K562 (cell line): ENCODE measurements at regions not wholly inside any gene's neighbourhood (a gene's known extent, or its start where the extent isn't known, plus 50 kb on each side); places are given as distances from the start of the nearest gene placed in this dataset.

Source experiments
- ATAC-seq: fragments of 200-7000 bp; cut with Tn5 transposase; 3 replicates; pipeline ENCODE4 v1.9.1; 2020; ENCODE audit warnings: moderate library complexity
- BruUV-seq: library from RNA; stranded (reverse); fragments of 400-500 nt; replicated peaks from 2 replicates; lab custom pipeline; 2021; lab: Mats Ljungman, UMichigan
- CTCF ChIA-PET: fragments of 300-600 bp; formaldehyde crosslinking; extraction: SDS; loops from one replicate; lab custom pipeline; 2021; ENCODE audit warnings: low intra/inter-chr PET ratio; lab: Yijun Ruan, JAX
- POLR2A ChIA-PET: fragments of 300-600, 350-650 bp; sonication (Branson Sonifier 250); formaldehyde crosslinking; extraction: SDS; loops from one replicate; lab custom pipeline; 2021; ENCODE audit warnings: antibody characterized with exemption, inconsistent platforms; lab: Yijun Ruan, JAX
- DNase-seq, 4 experiments: peaks; one replicate each; pipeline versions ENCODE4 v3.0.0 to v3.0.0-alpha.2; 2011 to 2018; ENCODE audit warnings: low spot score in 3 of 4, mixed read lengths in 3 of 4; ENCODE audit errors: extremely low read depth in 1 of 4
- FAIRE-seq: peaks from 2 replicates; lab custom pipeline; 2011; peaks lifted over from hg19 to GRCh38; lab: Jason Lieb, UNC
- H2AFZ ChIP-seq: 2 replicates; pipeline ENCODE4 v1.6.0; 2011; ENCODE audit warnings: low read depth, low read length, control low read depth, inconsistent platforms
- H3K27ac ChIP-seq: fragments of 200-600 bp; 3 replicates; pipeline ENCODE4 v1.8.0; 2011; ENCODE audit warnings: low read depth, mild to moderate bottlenecking, control low read depth, inconsistent platforms, low read length, moderate library complexity, mixed read lengths; ENCODE audit errors: extremely low read depth
- H3K27me3 ChIP-seq, 2 experiments: fragments of 300-600 bp in 1 of 2; 2 replicates in 1 of 2; 3 replicates in 1 of 2; pipeline versions ENCODE4 v1.6.0 to v1.8.0; 2011; ENCODE audit warnings: inconsistent platforms in 2 of 2, low read length in 2 of 2, mild to moderate bottlenecking in 1 of 2, mixed read lengths in 1 of 2, moderate library complexity in 1 of 2; ENCODE audit not compliant: control insufficient read depth in 2 of 2, insufficient read depth in 2 of 2
- H3K36me3 ChIP-seq: fragments of 300-600 bp; 3 replicates; pipeline ENCODE4 v1.8.0; 2011; ENCODE audit warnings: mild to moderate bottlenecking, low read length, inconsistent platforms; ENCODE audit not compliant: control insufficient read depth, insufficient read depth
- H3K4me1 ChIP-seq, 2 experiments: fragments of 200-600 bp in 1 of 2; replicated peaks in 1 of 2; 2 replicates in 1 of 2; 3 replicates in 1 of 2; pipeline versions ENCODE4 v1.5.1 to v1.8.0; 2011; ENCODE audit warnings: inconsistent platforms in 2 of 2, low read length in 2 of 2, mild to moderate bottlenecking in 1 of 2, mixed read lengths in 1 of 2, moderate library complexity in 1 of 2; ENCODE audit not compliant: control insufficient read depth in 2 of 2, insufficient read depth in 2 of 2
- H3K4me2 ChIP-seq: 2 replicates; pipeline ENCODE4 v1.6.1; 2011; ENCODE audit warnings: low read length, control low read depth, inconsistent platforms, mixed read lengths; ENCODE audit not compliant: insufficient read depth
- H3K4me3 ChIP-seq: fragments of 200-600 bp; sonication (generic), shearing (Covaris generic); 2 replicates; pipeline ENCODE4 v1.5.1; 2016; ENCODE audit warnings: control low read depth, inconsistent platforms
- H3K79me2 ChIP-seq: fragments of 200-600 bp; 3 replicates; pipeline ENCODE4 v1.8.0; 2011; ENCODE audit warnings: low read length, inconsistent platforms; ENCODE audit not compliant: control insufficient read depth, insufficient read depth
- H3K9ac ChIP-seq, 2 experiments: 2 replicates each; pipeline versions ENCODE4 v1.6.0 to v1.6.1; 2011; ENCODE audit warnings: low read depth in 2 of 2, low read length in 2 of 2, control low read depth in 1 of 2, inconsistent platforms in 1 of 2, mild to moderate bottlenecking in 1 of 2, mixed read lengths in 1 of 2; ENCODE audit not compliant: insufficient read depth in 1 of 2
- H3K9me1 ChIP-seq: one replicate; pipeline ENCODE4 v1.6.0; 2011; ENCODE audit warnings: inconsistent platforms, mild to moderate bottlenecking, low read length, moderate library complexity; ENCODE audit not compliant: control insufficient read depth, insufficient read depth
- H3K9me3 ChIP-seq: replicated peaks from 2 replicates; pipeline ENCODE4 v1.5.1; 2011; ENCODE audit warnings: low read depth, low read length, inconsistent platforms; ENCODE audit not compliant: control insufficient read depth, insufficient read depth
- H4K20me1 ChIP-seq: replicated peaks from 2 replicates; pipeline ENCODE4 v1.6.1; 2011; ENCODE audit warnings: low read length, inconsistent platforms, mixed read lengths; ENCODE audit not compliant: control insufficient read depth, insufficient read depth
- HINFP ChIP-seq: fragments of 450-650 bp; conservative IDR thresholded peaks from 2 replicates; pipeline ENCODE4 v1.6.1; 2016; ENCODE audit warnings: missing genetic modification characterization, low read depth, mild to moderate bottlenecking, control low read depth, missing compliant biosample characterization
- SAP30 ChIP-seq: fragments of 200-600 bp; sonication (generic); IDR thresholded peaks from 2 replicates; pipeline ENCODE4 v1.6.1; 2012; ENCODE audit warnings: borderline replicate concordance, low read depth, mild to moderate bottlenecking, moderate library complexity, low read length, control low read depth, inconsistent platforms; ENCODE audit not compliant: insufficient read depth, poor library complexity, severe bottlenecking
- SRSF3 ChIP-seq: fragments of 200-400 bp; formaldehyde crosslinking; IDR thresholded peaks from 2 replicates; pipeline ENCODE4 v1.6.1; 2016; ENCODE audit warnings: mild to moderate bottlenecking, low read length, moderate library complexity; ENCODE audit not compliant: insufficient read depth
- ZNF551 ChIP-seq: fragments of 250-450 bp; sonication (Bioruptor Pico); IDR thresholded peaks from 2 replicates; pipeline ENCODE4 v1.5.0; 2021; ENCODE audit warnings: mild to moderate bottlenecking, moderate library complexity
- ZNF583 ChIP-seq: fragments of 250-450 bp; sonication (Bioruptor Pico); IDR thresholded peaks from 2 replicates; pipeline ENCODE4 v1.4.0; 2020
- ZSCAN32 ChIP-seq: fragments of 450-650 bp; formaldehyde crosslinking; IDR thresholded peaks from 2 replicates; pipeline ENCODE4 v1.4.0; 2020; ENCODE audit warnings: mild to moderate bottlenecking, moderate library complexity
- WGBS: fragments of 100-300 bp; shearing (Covaris generic); methylation state at CpG from one replicate; pipeline ENCODE4 v1.1.6; 2016; ENCODE audit warnings: low coverage, mixed read lengths; ENCODE audit not compliant: insufficient coverage; ENCODE audit errors: missing lambda C conversion rate; 5-methylcytosine and 5-hydroxymethylcytosine counted together
- in situ Hi-C: fragments of 300-500 bp; cut with MboI; formaldehyde crosslinking; loops from 4 replicates; pipeline ENCODE4 v1.15.0; 2018; ENCODE audit warnings: inconsistent platforms, mixed read lengths
- intact Hi-C: fragments of 100-400 bp; cut with micrococcal nuclease; formaldehyde crosslinking; loops from 2 replicates; pipeline ENCODE4 v1.14.2; 2022

GRCh38 chr22:48701296-48702030, 1126.2 kb downstream of the BRD1 start:
- no peak for FAIRE-seq
- Histone ChIP-seq H3K36me3 (no peaks in the 10 kb centered on the region), H3K79me2 (no peaks in the 10 kb centered on the region), H3K4me2 (no peak overlapping the region), H3K27ac (no peak overlapping the region), H3K4me3 (no peak overlapping the region), H2AFZ (no peak overlapping the region), H3K4me1 (no peaks in the 10 kb centered on the region), H4K20me1 (no peaks in the 10 kb centered on the region; the same call in 1 of the 2 replicates), H3K9me3 (no peaks in the 10 kb centered on the region), H3K27me3 (no peaks in the 10 kb centered on the region; a peak in 2 of 5 replicates), H3K9ac (no peak overlapping the region), H3K9me1 (no peaks in the 10 kb centered on the region)
- ChIA-PET CTCF (no interaction called here), POLR2A (no interaction called here)
- no peak for DNase-seq
- intact Hi-C loops: no loop called here
- ATAC-seq: no peak
- 0% methylated on average over 8 of the region's 23 CpGs for WGBS
- no TSS peak for BruUV-seq
- TF ChIP-seq HINFP (tag) (no peak), ZNF551 (CRISPR knock-in tag) (no peak), SRSF3 (no peak), ZSCAN32 (CRISPR knock-in tag) (no peak), ZNF583 (CRISPR knock-in tag) (no peak), SAP30 (no peak)
- in situ Hi-C loops: no loop called here
